HL-60 (cell line): ENCODE measurements at regions not wholly inside any gene's neighbourhood (a gene's known extent, or its start where the extent isn't known, plus 50 kb on each side); places are given as distances from the start of the nearest gene placed in this dataset.

Experiments used
- CTCF ChIP-seq: IDR thresholded peaks from one replicate; pipeline ENCODE4 v1.5.1; 2011; ENCODE audit warnings: low read length, control low read depth, inconsistent platforms; ENCODE audit not compliant: insufficient read depth
- GABPA ChIP-seq: IDR thresholded peaks from 2 replicates; pipeline ENCODE4 v1.6.1; 2012; ENCODE audit warnings: low read depth
- POLR2AphosphoS5 ChIP-seq: IDR thresholded peaks from 2 replicates; pipeline ENCODE4 v1.6.1; 2012; ENCODE audit warnings: low read depth
- REST ChIP-seq: IDR thresholded peaks from 2 replicates; pipeline ENCODE4 v1.6.1; 2012; ENCODE audit warnings: low read depth; ENCODE audit not compliant: insufficient replicate concordance
- SPI1 ChIP-seq: IDR thresholded peaks from 2 replicates; pipeline ENCODE4 v1.6.1; 2012; ENCODE audit warnings: low read depth, mild to moderate bottlenecking, borderline replicate concordance

- TF ChIP-seq GABPA, result no peak
- TF ChIP-seq CTCF, result no peak
- TF ChIP-seq POLR2AphosphoS5, result no peak
- no peak for TF ChIP-seq SPI1
- no peak for TF ChIP-seq REST
These were observed 281.3 kb upstream of the IRX4 start for GRCh38 chr5:2163940-2164490.
